Activated naive CD4-positive, alpha-beta T cell treated with anti-CD3 and anti-CD28 coated beads, Interleukin-2, amount 50 U/mL, for 72 hours (primary cell): ENCODE measurements at regions not wholly inside any gene's neighbourhood (a gene's known extent, or its start where the extent isn't known, plus 50 kb on each side); places are given as distances from the start of the nearest gene placed in this dataset.

Experiments used
- ATAC-seq, 2 donors: fragments of 150-1000 bp; cut with Tn5 transposase; 2 replicates each; pipeline ENCODE4 v1.10.0; 2021; ENCODE audit warnings: mild to moderate bottlenecking in 2 of 2, moderate library complexity in 2 of 2
- DNase-seq, 2 donors: peaks; one replicate each; pipeline ENCODE4 v3.0.0; 2021 to 2022; ENCODE audit warnings: low spot score in 2 of 2
- H3K27ac Mint-ChIP-seq, 2 donors: one replicate each; pipeline ENCODE4 v1.8.0; 2022; ENCODE audit warnings: mild to moderate bottlenecking in 2 of 2, mixed read lengths in 2 of 2
- H3K36me3 Mint-ChIP-seq, 2 donors: one replicate each; pipeline ENCODE4 v1.8.0; 2022; ENCODE audit warnings: mixed read lengths in 2 of 2
- H3K9me3 Mint-ChIP-seq, 2 donors: one replicate each; pipeline ENCODE4 v1.8.0; 2022; ENCODE audit warnings: mixed read lengths in 2 of 2

- H3K27ac Mint-ChIP-seq, result peak overlapping the region; percentile 33 to 90
- peaks cover 4 to 17% of the 10 kb centered on the region in 2 donors for H3K9me3 Mint-ChIP-seq
- peaks cover 12 to 28% of the 10 kb centered on the region in 2 donors for H3K36me3 Mint-ChIP-seq
- DNase-seq (no peak), ATAC-seq (peak; percentile 56 to 66)
Measured at GRCh38 chr10:60728056-60728455, 50.2 kb upstream of the CDK1 start.

GRCh38 chr10:60726257-60726656, 52.0 kb upstream of the CDK1 start:
- Mint-ChIP-seq H3K36me3 (peaks cover 0 to 27% of the 10 kb centered on the region in 2 donors), H3K9me3 (peaks cover 4 to 17% of the 10 kb centered on the region in 2 donors), H3K27ac (peak overlapping the region; percentile 32 to 90)
- no peak for DNase-seq
- ATAC-seq, result no peak

GRCh38 chr10:60722623-60723022, 55.7 kb upstream of the CDK1 start:
- peak overlapping the region in 1 of 2 donors; percentile 81 for H3K27ac Mint-ChIP-seq
- ATAC-seq, result peak in 1 of 2 donors; percentile 43
- no peak for DNase-seq
- peaks cover 0 to 27% of the 10 kb centered on the region in 2 donors for H3K36me3 Mint-ChIP-seq
- peaks cover 4 to 17% of the 10 kb centered on the region in 2 donors for H3K9me3 Mint-ChIP-seq

- peaks cover 0 to 28% of the 10 kb centered on the region in 2 donors for H3K36me3 Mint-ChIP-seq
- H3K9me3 Mint-ChIP-seq, result peaks cover 4 to 14% of the 10 kb centered on the region in 2 donors
- ATAC-seq (no peak), DNase-seq (no peak)
- no peak overlapping the region for H3K27ac Mint-ChIP-seq
Measured at GRCh38 chr10:60719721-60720120, 58.6 kb upstream of the CDK1 start.

GRCh38 chr10:60718886-60719285, 59.4 kb upstream of the CDK1 start:
- ATAC-seq (no peak), DNase-seq (no peak)
- peaks cover 4 to 10% of the 10 kb centered on the region in 2 donors for H3K9me3 Mint-ChIP-seq

GRCh38 chr10:60717852-60718251, 60.4 kb upstream of the CDK1 start:
- ATAC-seq (peak in 1 of 2 donors; percentile 36), DNase-seq (no peak)
- peaks cover 0 to 15% of the 10 kb centered on the region in 2 donors for H3K36me3 Mint-ChIP-seq
- H3K9me3 Mint-ChIP-seq, result peaks cover 0 to 8% of the 10 kb centered on the region in 2 donors
- H3K27ac Mint-ChIP-seq, result no peak overlapping the region

More at GRCh38 chr10:60718886-60719285, 59.4 kb upstream of the CDK1 start:
- no peak overlapping the region for H3K27ac Mint-ChIP-seq
- peaks cover 0 to 25% of the 10 kb centered on the region in 2 donors for H3K36me3 Mint-ChIP-seq

- peak in 1 of 2 donors; percentile 90 for ATAC-seq
- DNase-seq, result no peak
- Mint-ChIP-seq H3K27ac (peak overlapping the region; percentile 49 to 95), H3K36me3 (peaks cover 0 to 27% of the 10 kb centered on the region in 2 donors), H3K9me3 (peaks cover 0 to 16% of the 10 kb centered on the region in 2 donors)
Measured at GRCh38 chr10:60714233-60714632, 64.0 kb upstream of the CDK1 start.

GRCh38 chr10:60711496-60711895, 66.8 kb upstream of the CDK1 start:
- peaks cover 0 to 37% of the 10 kb centered on the region in 2 donors for H3K36me3 Mint-ChIP-seq
- no peak for ATAC-seq
- H3K9me3 Mint-ChIP-seq, result peaks cover 0 to 18% of the 10 kb centered on the region in 2 donors
- H3K27ac Mint-ChIP-seq, result no peak overlapping the region
- DNase-seq, result no peak

- ATAC-seq (no peak), DNase-seq (no peak)
- H3K27ac Mint-ChIP-seq, result no peak overlapping the region
- H3K36me3 Mint-ChIP-seq, result peaks cover 0 to 36% of the 10 kb centered on the region in 2 donors
- H3K9me3 Mint-ChIP-seq, result peaks cover 0 to 20% of the 10 kb centered on the region in 2 donors
Measured at GRCh38 chr10:60710041-60710440, 68.2 kb upstream of the CDK1 start.

- peak overlapping the region; percentile 72 to 93 for H3K27ac Mint-ChIP-seq
- H3K9me3 Mint-ChIP-seq, result peaks cover 0 to 20% of the 10 kb centered on the region in 2 donors
- DNase-seq, result no peak
- peaks cover 0 to 30% of the 10 kb centered on the region in 2 donors for H3K36me3 Mint-ChIP-seq
- ATAC-seq, result peak; percentile 64 to 94
Measured at GRCh38 chr10:60708666-60709065, 69.6 kb upstream of the CDK1 start.

- H3K27ac Mint-ChIP-seq, result peak overlapping the region; percentile 12 to 72
- DNase-seq, result no peak
- peaks cover 0 to 33% of the 10 kb centered on the region in 2 donors for H3K36me3 Mint-ChIP-seq
- H3K9me3 Mint-ChIP-seq, result peaks cover 0 to 17% of the 10 kb centered on the region in 2 donors
- ATAC-seq, result no peak
Measured at GRCh38 chr10:60707841-60708240, 70.4 kb upstream of the CDK1 start.

GRCh38 chr10:60706146-60706545, 72.1 kb upstream of the CDK1 start:
- ATAC-seq, result no peak
- H3K9me3 Mint-ChIP-seq, result peaks cover 0 to 11% of the 10 kb centered on the region in 2 donors
- no peak for DNase-seq
- no peak overlapping the region for H3K27ac Mint-ChIP-seq
- peaks cover 0 to 32% of the 10 kb centered on the region in 2 donors for H3K36me3 Mint-ChIP-seq

- Mint-ChIP-seq H3K36me3 (peaks cover 0 to 26% of the 10 kb centered on the region in 2 donors), H3K9me3 (peaks cover 0 to 8% of the 10 kb centered on the region in 2 donors)
- DNase-seq, result no peak
Measured at GRCh38 chr10:60705376-60705775, 72.9 kb upstream of the CDK1 start.

GRCh38 chr10:60704471-60704870, 73.8 kb upstream of the CDK1 start:
- H3K27ac Mint-ChIP-seq, result peak overlapping the region in 1 of 2 donors; percentile 57
- no peak for DNase-seq
- H3K9me3 Mint-ChIP-seq, result peaks cover 0 to 8% of the 10 kb centered on the region in 2 donors
- ATAC-seq, result no peak
- peaks cover 0 to 26% of the 10 kb centered on the region in 2 donors for H3K36me3 Mint-ChIP-seq

More at GRCh38 chr10:60705376-60705775, 72.9 kb upstream of the CDK1 start:
- ATAC-seq, result no peak
- H3K27ac Mint-ChIP-seq, result no peak overlapping the region

- Mint-ChIP-seq H3K36me3 (peaks cover 0 to 26% of the 10 kb centered on the region in 2 donors), H3K9me3 (peaks cover 0 to 13% of the 10 kb centered on the region in 2 donors), H3K27ac (peak overlapping the region in 1 of 2 donors; percentile 57)
- no peak for DNase-seq
- ATAC-seq, result peak; percentile 60 to 88
Measured at GRCh38 chr10:60703266-60704041, 74.8 kb upstream of the CDK1 start.

GRCh38 chr10:60687679-60688078, 90.6 kb upstream of the CDK1 start:
- peaks cover 5 to 26% of the 10 kb centered on the region in 2 donors for H3K36me3 Mint-ChIP-seq
- DNase-seq, result no peak
- no peaks in the 10 kb centered on the region for H3K9me3 Mint-ChIP-seq
- H3K27ac Mint-ChIP-seq, result no peak overlapping the region
- no peak for ATAC-seq

- Mint-ChIP-seq H3K36me3 (peaks cover 8 to 23% of the 10 kb centered on the region in 2 donors), H3K27ac (no peak overlapping the region), H3K9me3 (peaks cover 0 to 6% of the 10 kb centered on the region in 2 donors)
- no peak for ATAC-seq
- DNase-seq, result no peak
Measured at GRCh38 chr10:60684091-60684490, 94.2 kb upstream of the CDK1 start.
